SH-SY5Y (cell line): ENCODE measurements at regions not wholly inside any gene's neighbourhood (a gene's known extent, or its start where the extent isn't known, plus 50 kb on each side); places are given as distances from the start of the nearest gene placed in this dataset.

Experiments used
- GATA2 ChIP-seq: IDR thresholded peaks from 2 replicates; pipeline ENCODE4 v1.6.1; 2011; ENCODE audit warnings: mild to moderate bottlenecking, low read depth, low read length
- GATA3 ChIP-seq: IDR thresholded peaks from 2 replicates; pipeline ENCODE4 v1.6.1; 2011; ENCODE audit warnings: low read depth, mild to moderate bottlenecking, low read length, moderate library complexity

DNA sequence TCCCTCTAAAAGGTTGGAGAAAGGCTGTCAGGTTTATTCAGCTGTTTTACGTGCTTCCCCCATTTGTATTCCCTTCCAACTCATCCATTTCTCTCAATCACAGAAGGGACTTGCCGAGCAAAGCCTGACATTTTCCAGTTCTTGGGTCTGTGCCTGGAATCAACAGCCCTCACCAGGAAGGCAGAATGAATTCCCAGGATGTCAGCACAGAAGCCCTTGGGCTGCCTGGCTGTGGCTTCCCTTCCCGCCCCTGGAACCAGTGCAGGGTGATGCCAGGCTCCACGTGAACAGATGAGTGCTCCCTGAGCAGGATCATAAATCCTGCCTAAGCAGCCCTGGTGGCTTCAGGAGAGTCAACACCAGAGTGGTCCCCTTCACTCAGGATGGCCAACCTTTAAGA lies 86.1 kb upstream of the CD83 start:
- TF ChIP-seq GATA2, result no peak
- TF ChIP-seq GATA3, result no peak

DNA sequence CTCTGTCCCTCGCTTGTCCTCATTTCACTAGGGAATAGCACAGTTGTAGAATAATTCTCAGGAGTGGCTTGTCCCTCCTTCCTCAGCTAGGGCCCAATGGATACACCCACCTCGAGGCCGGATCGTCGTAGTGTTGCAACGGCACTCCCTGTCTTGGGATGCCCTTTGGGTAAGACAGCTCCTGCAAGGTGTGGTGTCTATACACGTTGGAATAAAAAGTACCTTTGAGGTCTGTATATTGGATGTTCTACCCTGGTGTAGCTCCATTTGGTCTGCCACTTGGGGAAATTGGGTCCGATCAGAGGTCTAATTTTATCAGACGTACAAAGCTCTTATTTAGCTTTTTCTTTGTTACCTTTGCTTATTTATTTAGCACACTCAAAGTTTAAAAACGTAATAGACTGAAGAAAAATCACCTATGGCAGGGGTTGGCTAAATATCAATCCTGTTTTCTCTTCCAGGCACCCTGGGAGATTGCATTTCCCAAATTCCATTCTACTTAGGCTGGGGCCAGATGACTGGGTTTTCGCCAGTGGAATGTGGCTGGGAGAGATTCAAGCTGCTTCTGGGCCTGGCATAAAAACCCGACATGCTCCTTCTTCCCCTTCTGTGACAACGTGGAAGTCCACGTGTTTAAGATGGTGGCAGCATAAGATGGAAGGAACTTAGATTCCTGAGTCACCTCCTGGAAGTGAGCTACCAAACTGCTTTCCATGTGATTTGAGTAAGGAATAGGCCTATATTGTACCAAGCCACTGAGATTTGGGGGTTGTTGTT lies 82.3 kb upstream of the CD83 start:
- no peak for TF ChIP-seq GATA2
- TF ChIP-seq GATA3, result no peak

DNA sequence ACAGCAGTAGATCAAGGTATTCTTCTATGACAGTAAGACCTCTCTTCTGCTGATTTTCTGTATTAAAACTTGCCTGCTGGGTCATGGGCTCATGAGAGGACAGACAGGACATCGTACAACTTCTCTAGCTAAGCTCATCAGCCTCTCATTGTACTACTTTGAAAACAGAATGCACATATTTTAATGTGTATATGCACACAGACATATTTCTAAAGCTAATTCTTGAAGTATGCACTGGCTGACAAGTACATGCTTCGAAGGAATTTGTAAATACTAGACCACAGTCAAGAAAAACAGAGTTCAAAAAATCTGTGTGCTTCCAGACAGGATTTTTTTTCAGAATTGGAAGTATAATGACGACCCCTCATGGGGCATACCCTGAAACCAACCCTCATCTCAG lies 81.7 kb upstream of the CD83 start:
- TF ChIP-seq GATA3 (no peak), GATA2 (no peak)

DNA sequence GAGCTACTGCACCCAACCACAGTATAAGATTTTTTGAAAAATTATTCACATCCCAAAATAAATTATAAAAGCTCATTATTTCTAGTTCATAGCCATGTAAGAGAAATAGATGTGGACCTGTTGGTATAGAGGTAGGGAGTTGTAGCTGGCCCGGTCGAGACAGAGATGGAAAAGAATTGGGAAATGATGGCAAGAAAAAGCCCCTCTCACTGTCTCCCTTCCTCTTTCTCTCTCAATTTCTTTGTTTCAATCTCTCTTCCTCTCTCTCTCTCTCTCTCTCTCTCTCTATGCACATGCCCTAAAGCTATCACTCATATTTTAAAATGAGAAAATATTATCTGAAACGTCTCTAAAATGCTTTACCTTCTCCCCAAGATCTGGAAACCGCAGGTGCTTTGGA lies 80.7 kb upstream of the CD83 start:
- no peak for TF ChIP-seq GATA2
- no peak for TF ChIP-seq GATA3

DNA sequence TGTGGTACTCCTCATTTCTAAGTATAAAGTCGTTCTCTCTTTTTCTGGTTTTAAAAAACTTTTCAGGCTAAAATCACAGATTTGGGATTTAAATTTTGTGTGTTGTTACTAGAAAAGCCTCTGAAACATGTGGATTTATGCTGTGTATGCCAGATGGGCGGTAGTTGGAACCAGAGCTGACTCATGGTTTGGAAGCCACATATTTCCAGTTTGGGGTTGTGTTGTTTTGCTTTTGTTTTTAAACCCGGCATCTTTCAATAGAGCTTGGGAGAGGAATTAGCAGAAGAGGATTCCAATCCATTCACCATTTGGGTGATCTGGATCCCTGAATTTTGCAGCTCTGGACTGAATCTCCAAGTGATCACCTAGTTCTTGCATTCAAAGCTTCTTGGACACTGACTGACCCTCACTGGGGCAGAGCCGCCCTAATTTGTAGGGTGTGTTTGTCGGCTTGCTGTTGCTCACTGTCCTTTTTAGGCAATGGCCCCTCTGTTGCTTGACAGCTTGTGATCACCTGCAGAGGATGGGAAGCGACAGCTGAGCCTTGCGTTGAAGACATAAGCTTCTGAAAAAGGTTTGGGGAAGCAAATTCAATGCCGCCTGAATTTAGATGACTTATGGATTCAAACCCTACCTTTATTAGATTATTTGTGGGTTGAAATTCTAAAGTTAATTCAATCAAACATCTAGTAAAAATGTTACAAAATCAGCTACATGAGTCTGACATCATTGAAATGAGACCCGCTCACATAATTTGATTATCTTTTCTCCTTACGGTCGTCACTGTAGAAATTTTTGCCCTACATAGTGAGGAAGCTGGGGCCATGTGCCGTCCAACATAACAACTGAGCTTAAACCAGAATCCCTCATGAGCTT lies 79.9 kb upstream of the CD83 start:
- TF ChIP-seq GATA2, result no peak

DNA sequence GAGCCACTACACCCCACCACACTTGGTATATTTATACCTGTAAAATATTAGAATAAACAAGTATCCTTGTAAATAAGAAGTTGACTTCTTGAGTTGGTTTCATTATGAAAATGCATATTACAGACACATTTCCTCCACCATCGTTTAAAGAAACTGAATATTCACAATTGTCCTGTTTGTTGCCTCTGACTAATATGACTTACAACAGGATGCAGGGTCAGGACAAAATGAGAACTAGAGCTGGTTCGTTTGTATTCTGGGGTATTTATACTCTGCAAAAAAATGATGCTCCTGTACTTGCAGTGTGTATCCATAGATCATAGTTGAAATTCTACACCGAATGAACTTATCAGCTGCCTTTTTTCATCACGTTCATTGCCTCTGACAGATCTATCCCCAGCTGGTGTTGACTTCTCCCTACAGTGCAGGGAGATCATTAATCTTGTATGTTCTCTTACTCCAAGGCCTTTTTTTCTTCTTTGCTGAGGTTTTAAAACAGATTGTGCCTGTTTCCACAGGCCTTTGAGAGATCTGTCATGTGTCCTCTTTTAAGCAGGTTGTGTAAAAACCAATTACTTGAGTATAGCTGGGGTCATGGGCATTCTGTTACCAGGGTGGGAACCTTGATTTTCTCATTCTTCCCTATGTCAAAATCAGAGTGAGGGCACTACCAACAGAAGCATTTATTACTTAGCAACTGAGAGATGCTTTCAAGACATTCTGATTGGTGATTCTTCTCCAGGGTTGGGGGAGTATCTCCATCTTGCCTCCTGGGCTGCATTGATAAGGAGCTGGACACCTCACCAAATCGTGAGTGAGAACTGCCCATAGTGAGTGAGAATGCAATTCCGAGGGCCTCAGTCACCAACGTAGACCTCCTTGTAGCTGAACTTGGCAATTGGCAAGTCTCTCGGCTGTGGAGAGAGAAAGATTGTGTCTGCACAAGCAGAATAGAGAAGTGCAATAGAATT lies 78.8 kb upstream of the CD83 start:
- TF ChIP-seq GATA3 (no peak), GATA2 (no peak)

DNA sequence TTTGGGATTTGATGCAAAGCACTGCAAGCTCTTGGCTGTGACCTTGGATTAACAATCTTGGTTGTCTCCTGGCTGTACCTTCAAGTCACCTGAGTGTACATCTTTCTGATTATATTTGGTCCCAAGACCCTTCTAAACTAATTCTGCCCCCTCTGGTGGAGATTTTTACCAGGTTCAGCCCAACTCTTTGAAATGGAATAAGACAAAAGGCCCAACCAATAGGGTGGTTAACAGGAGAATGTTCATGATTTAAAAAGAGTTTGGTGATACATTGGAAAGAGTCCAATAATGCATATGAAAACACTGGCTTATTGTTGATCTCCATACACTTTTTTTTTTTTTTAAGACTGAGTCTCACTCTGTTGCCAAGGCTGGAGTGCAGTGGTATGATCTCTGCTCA lies 77.5 kb upstream of the CD83 start:
- TF ChIP-seq GATA3, result no peak
- TF ChIP-seq GATA2, result no peak

DNA sequence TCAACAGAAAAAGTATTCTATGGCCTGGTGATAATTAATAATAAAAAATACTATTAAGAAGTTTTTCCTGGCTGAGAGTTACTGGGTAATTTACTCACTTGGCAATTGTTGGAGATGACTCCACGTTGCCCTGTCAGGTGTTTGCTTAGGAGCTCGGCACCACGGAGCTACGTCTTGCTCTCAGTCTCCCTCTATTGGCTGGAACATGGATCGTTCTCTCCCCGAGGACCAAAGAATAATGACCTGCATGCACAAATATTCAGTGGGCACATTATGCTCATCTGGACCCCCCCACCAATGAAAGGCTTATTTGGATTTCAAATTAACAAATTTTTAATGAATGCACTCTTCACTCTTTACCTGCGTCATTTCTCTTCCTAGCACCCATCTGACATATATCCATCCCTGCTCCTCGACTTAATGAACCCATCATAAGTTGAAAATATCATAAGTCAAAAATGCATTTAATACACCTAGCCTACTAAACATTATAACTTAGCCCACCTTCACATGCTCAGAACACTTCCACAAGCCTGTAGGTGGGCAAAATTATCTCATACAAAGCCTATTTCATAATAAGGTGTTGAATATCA lies 71.0 kb upstream of the CD83 start:
- TF ChIP-seq GATA3 (no peak), GATA2 (no peak)

DNA sequence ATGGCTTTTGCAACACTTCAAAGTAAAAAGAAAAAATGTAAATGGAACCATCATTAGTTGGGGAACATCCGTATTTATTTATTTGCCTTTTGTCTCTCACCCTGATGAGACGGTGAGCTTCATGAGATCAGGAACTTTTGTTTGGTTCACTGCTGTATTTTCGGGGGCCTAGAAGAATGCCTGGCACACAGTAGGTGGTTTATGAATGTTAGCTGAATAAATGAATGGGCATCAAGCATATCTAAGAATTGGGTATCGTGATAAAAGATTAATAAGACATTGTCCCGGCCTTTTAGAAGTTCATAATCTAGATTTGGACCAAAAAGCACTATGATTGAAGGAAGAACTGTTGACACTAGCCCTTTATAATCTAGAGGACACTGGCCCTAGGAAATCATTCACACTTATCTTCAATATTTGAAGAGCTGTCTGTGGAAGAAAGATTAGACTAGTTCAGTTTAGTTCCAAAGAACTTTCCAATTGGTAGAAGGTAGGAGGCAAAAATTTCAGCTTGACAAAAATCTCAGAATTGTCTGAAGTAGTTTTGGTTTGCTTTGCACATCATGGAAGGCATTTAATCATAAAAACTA lies 70.3 kb upstream of the CD83 start:
- TF ChIP-seq GATA3, result no peak

DNA sequence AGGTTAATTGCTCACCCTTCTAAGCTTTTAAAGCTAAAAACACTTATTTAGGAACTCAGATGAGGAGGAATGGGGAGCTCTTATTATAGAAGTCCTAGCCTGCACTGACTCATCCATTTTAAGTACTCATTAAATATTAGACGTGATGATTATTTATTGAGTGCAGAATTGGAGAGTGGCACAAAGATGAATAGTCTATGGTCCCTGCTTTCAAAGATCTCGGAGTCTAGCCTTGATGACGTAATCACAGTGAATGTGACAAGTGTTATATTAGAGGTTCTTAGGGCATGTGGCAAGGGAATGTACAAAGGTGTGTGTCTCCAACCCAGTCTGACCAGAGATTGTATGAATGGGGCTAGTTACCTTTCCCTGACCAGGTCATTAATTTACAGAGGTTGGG lies 68.7 kb upstream of the CD83 start:
- TF ChIP-seq GATA3 (no peak), GATA2 (no peak)

DNA sequence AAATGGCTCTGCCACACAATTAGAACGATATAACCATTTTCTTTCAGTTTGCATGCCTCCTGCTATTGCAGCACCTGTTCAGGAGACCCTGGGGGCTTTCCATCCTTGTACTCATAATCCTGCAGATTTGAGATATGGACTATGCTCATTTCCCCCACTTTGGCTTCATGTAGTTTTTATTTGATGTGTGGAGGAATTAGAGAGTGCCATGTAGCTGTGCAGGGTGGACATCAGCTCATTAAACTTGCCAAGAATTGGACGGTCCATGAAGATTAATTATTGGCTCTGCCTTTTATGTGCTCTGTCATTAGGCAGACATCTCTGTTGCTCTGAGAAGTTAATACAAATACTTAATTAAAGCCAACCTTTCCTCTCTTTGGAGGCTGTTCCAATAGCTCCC lies 66.2 kb upstream of the CD83 start:
- TF ChIP-seq GATA2 (no peak), GATA3 (no peak)

DNA sequence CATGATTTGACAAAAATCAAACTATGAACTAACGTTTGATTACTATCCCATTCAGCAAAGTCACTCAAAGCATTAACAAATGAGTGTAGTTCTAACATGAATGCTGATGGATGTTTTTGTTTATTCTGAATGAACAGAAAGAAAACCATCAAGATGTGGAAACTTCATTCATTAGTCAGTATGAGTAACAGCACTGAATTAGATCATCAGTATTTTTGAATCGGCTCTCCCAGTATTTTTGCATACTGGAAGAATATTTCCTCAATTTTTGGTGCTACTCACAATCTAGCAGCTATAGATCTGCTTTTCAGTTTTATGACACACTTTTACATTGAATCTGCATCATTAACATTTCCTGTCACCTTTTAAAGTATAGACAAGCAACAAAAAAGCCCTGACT lies 63.8 kb upstream of the CD83 start:
- TF ChIP-seq GATA3 (no peak), GATA2 (no peak)

DNA sequence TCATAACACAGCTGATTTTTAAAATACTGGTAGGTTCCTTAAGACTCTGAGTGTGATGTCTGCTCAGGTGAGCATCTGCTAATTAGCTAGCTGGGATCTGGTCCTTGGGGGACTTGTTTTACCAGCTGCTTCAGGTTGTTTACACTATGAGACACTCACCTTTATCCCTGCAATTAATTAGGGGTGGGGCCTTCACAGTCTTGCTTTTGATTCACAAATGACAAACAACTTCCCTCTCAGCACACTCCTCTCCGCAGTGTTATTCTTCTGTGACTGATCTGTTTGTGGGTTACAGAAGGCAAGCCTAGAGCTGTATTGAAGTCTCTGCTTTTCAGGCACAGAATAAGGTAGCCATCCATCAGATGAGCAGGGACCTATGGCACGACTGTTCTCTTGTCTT lies 62.0 kb upstream of the CD83 start:
- TF ChIP-seq GATA3 (no peak), GATA2 (no peak)

DNA sequence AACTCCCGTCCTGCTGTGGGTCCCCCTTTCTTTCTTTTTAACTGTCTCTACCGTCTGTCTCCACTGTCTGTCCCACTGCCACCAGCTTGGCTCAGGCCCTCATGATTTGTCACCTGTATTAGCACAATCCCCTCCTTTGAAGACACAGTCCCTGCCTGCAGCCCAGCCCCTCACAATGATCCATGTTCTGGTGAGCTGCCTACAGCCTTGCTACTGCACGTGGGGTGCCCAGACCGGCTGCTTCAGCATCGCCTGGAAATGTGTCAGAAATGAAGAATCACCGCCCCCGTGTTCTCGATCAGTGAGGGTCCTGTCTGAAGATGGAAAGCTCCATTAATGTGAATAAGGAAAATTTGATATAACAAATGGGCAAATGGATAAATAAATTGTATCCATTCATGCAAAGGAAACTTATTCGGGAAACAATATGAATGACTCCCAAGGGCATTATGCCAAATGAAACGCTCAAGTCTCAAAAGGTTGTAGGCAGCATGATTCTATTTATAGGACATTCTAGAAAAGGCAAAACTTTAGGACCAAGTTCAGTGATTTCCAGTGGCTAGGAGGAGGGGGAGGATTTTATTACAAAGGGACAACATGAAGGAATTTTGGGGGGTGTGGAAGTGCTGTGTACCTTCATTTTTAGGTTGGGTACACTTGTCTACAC lies 59.4 kb upstream of the CD83 start:
- no peak for TF ChIP-seq GATA3
- TF ChIP-seq GATA2, result no peak
